GM21717 (cell line): ENCODE measurements at regions not wholly inside any gene's neighbourhood (a gene's known extent, or its start where the extent isn't known, plus 50 kb on each side); places are given as distances from the start of the nearest gene placed in this dataset.

Experiments used
- ATAC-seq: cut with Tn5 transposase; IDR thresholded peaks from one replicate; pipeline ENCODE4 v1.9.1; 2021; ENCODE audit warnings: mild to moderate bottlenecking, moderate library complexity; ENCODE audit not compliant: unreplicated experiment

GRCh38 chr5:2499917-2500316 is 251.6 kb downstream of the IRX2 start:
- ATAC-seq: no peak

GRCh38 chr5:2496891-2497290 is 254.6 kb downstream of the IRX2 start:
- ATAC-seq: no peak

- no peak for ATAC-seq
These were observed 255.4 kb downstream of the IRX2 start for GRCh38 chr5:2496126-2496525.

GRCh38 chr5:2493356-2493755 is 258.1 kb downstream of the IRX2 start:
- ATAC-seq: no peak

GRCh38 chr5:2492476-2492875 is 259.0 kb downstream of the IRX2 start:
- ATAC-seq: no peak

- no peak for ATAC-seq
These were observed 259.6 kb downstream of the IRX2 start for GRCh38 chr5:2491846-2492245.

GRCh38 chr5:2489306-2489705 is 262.2 kb downstream of the IRX2 start:
- no peak for ATAC-seq

- no peak for ATAC-seq
These were observed 262.9 kb downstream of the IRX2 start for GRCh38 chr5:2488593-2488992.

GRCh38 chr5:2487152-2487763 is 264.2 kb downstream of the IRX2 start:
- ATAC-seq: no peak

- no peak for ATAC-seq
These were observed 265.1 kb downstream of the IRX2 start for GRCh38 chr5:2486373-2486772.

GRCh38 chr5:2482778-2483177 is 268.7 kb downstream of the IRX2 start:
- no peak for ATAC-seq

- no peak for ATAC-seq
These were observed 270.6 kb downstream of the IRX2 start for GRCh38 chr5:2480871-2481270.

GRCh38 chr5:2475902-2476301 is 275.6 kb downstream of the IRX2 start:
- ATAC-seq: no peak

GRCh38 chr5:2472670-2473069 is 278.8 kb downstream of the IRX2 start:
- ATAC-seq: no peak

- ATAC-seq: no peak
These were observed 280.2 kb downstream of the IRX2 start for GRCh38 chr5:2471152-2471879.

- no peak for ATAC-seq
These were observed 284.5 kb downstream of the IRX2 start for GRCh38 chr5:2466966-2467365.

- ATAC-seq: no peak
These were observed 286.1 kb downstream of the IRX2 start for GRCh38 chr5:2465383-2465782.

GRCh38 chr5:2464141-2464540 is 287.3 kb downstream of the IRX2 start:
- ATAC-seq: no peak

GRCh38 chr5:2461701-2462691 is 289.5 kb downstream of the IRX2 start:
- no peak for ATAC-seq

GRCh38 chr5:2460098-2460497 is 291.4 kb downstream of the IRX2 start:
- ATAC-seq: no peak

- ATAC-seq: no peak
These were observed 292.2 kb downstream of the IRX2 start for GRCh38 chr5:2459251-2459650.

GRCh38 chr5:2455878-2456277 is 295.6 kb downstream of the IRX2 start:
- ATAC-seq: no peak
